NB4 (cell line): ENCODE measurements at regions not wholly inside any gene's neighbourhood (a gene's known extent, or its start where the extent isn't known, plus 50 kb on each side); places are given as distances from the start of the nearest gene placed in this dataset.

ENCODE experiments used
- CTCF ChIP-seq: IDR thresholded peaks from one replicate; pipeline ENCODE4 v1.5.1; 2012; ENCODE audit warnings: low read depth, low read length
- MAX ChIP-seq: IDR thresholded peaks from 2 replicates; pipeline ENCODE4 v1.6.1; 2011; ENCODE audit warnings: low read depth, low read length
- POLR2A ChIP-seq: IDR thresholded peaks from 2 replicates; pipeline ENCODE4 v1.6.1; 2011; ENCODE audit warnings: mild to moderate bottlenecking; ENCODE audit not compliant: insufficient read length; ENCODE audit errors: extremely low read depth

GRCh38 chr14:56422703-56423213 lies 156.8 kb upstream of the TMEM260 start:
- TF ChIP-seq CTCF, result peak; percentile 47
- TF ChIP-seq POLR2A, result no peak
- TF ChIP-seq MAX, result no peak
